ENCODE measurements at regions not wholly inside any gene's neighbourhood (a gene's known extent, or its start where the extent isn't known, plus 50 kb on each side); places are given as distances from the start of the nearest gene placed in this dataset.

DNA sequence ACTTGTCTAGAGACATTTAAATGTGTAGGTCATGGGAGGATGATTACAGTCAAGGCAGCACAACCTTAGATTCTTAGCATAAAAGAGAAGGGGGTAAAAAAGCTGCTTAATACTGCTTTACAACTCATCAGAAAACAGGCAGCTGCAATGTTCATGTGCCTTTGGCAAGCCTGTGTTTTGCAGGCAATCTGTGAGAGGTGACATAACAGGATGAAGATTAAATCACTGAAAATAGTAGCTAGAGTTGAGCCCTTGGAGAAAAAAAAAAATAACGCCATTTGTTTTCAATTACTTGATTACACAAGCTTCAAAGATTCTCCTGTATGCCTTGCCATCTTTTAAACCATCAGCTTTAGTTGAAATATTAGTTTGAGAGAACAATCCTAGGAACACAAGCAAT is 847.6 kb upstream of the LCORL start:
- TF ChIP-seq, protein P1, sequence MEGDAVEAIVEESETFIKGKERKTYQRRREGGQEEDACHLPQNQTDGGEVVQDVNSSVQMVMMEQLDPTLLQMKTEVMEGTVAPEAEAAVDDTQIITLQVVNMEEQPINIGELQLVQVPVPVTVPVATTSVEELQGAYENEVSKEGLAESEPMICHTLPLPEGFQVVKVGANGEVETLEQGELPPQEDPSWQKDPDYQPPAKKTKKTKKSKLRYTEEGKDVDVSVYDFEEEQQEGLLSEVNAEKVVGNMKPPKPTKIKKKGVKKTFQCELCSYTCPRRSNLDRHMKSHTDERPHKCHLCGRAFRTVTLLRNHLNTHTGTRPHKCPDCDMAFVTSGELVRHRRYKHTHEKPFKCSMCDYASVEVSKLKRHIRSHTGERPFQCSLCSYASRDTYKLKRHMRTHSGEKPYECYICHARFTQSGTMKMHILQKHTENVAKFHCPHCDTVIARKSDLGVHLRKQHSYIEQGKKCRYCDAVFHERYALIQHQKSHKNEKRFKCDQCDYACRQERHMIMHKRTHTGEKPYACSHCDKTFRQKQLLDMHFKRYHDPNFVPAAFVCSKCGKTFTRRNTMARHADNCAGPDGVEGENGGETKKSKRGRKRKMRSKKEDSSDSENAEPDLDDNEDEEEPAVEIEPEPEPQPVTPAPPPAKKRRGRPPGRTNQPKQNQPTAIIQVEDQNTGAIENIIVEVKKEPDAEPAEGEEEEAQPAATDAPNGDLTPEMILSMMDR (conservative IDR thresholded peaks at IDR 0.05 in 1 of 2, IDR thresholded peaks at IDR 0.05 in 1 of 2; ENCODE audit: extremely low read depth in 1 of 2, insufficient read depth in 1 of 2, low read depth in 1 of 2, low read length in 2 of 2) = no peak
- no peak for TF ChIP-seq EZH2 (IDR thresholded peaks at IDR 0.05; ENCODE audit: borderline replicate concordance, low read length)
